ENCODE measurements at regions not wholly inside any gene's neighbourhood (a gene's known extent, or its start where the extent isn't known, plus 50 kb on each side); places are given as distances from the start of the nearest gene placed in this dataset.

DNA sequence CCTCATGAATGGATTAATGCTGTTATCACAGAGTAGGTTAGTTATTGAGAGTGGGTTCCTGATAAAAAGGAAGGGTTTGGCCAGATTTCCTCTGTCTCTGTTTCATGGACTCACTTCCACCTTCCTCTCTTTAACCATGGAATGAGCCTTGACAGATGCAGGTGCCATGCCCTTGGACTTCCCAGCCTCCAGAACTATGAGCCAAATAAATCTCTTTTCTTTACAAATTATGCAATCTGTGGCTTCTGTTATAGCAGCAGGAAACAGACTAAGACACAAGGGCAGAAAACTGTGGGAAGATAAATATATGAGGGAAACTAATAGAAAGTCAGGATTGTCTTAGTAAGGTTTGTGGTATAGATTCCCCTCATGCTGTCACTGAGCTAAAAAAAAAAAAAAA lies 106.5 kb downstream of the QRSL1 start:
- CTCF ChIA-PET: interaction anchor here (0.7 kb wide), 1 partner anchor 531 kb away, joined by 3 read pairs; no protein-coding TSS in a partner anchor
- H3K9me2 ChIP-seq: no peaks in the 10 kb centered on the region
- POLR2A ChIA-PET: no interaction called here

More for the DNA sequence above, 106.5 kb downstream of the QRSL1 start:
- Histone ChIP-seq H3K27ac (ENCODE audit: low read depth in 2 of 2, low read length in 1 of 2) (no peak overlapping the region), H3K4me2 (no peak overlapping the region), H3K79me2 (ENCODE audit: insufficient read depth) (no peaks in the 10 kb centered on the region), H3K9ac (no peak overlapping the region), H3K4me1 (ENCODE audit: control insufficient read depth in 1 of 2, insufficient read depth in 2 of 2, low read depth in 1 of 2, low read length in 1 of 2) (no peaks in the 10 kb centered on the region), H3K9me3 (no peaks in the 10 kb centered on the region; the same call in 1 of the 2 replicates), H3K27me3 (ENCODE audit: insufficient read depth) (no peaks in the 10 kb centered on the region), H3K36me3 (replicated peaks in 1 of 2; ENCODE audit: control insufficient read depth in 1 of 2, insufficient read depth in 2 of 2, low read length in 1 of 2) (no peaks in the 10 kb centered on the region), H2AFZ (ENCODE audit: low read depth) (no peak overlapping the region), H3F3A (replicated peaks; ENCODE audit: insufficient read depth) (no peaks in the 10 kb centered on the region), H3K4me3 (ENCODE audit: low read depth in 2 of 2, low read length in 1 of 2) (no peak overlapping the region), H4K20me1 (ENCODE audit: insufficient read depth) (no peaks in the 10 kb centered on the region)
- TF ChIP-seq, protein P1, sequence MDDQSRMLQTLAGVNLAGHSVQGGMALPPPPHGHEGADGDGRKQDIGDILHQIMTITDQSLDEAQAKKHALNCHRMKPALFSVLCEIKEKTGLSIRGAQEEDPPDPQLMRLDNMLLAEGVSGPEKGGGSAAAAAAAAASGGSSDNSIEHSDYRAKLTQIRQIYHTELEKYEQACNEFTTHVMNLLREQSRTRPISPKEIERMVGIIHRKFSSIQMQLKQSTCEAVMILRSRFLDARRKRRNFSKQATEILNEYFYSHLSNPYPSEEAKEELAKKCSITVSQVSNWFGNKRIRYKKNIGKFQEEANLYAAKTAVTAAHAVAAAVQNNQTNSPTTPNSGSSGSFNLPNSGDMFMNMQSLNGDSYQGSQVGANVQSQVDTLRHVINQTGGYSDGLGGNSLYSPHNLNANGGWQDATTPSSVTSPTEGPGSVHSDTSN (IDR thresholded peaks at IDR 0.05): no peak
- TF ChIP-seq NFIC (IDR thresholded peaks at IDR 0.05; ENCODE audit: borderline replicate concordance) (no peak), POLR2AphosphoS5 (IDR thresholded peaks at IDR 0.05; ENCODE audit: low read depth, low read length) (no peak), ELF1 (IDR thresholded peaks at IDR 0.05) (no peak), YY1 (IDR thresholded peaks at IDR 0.05; ENCODE audit: low read depth) (no peak), EP300 (IDR thresholded peaks at IDR 0.05; ENCODE audit: borderline replicate concordance in 1 of 2, low read depth in 1 of 2, low read length in 1 of 2) (no peak), CHD2 (IDR thresholded peaks at IDR 0.05; ENCODE audit: low read length, partially characterized antibody) (no peak), MXI1 (IDR thresholded peaks at IDR 0.05; ENCODE audit: low read depth, low read length) (no peak), RFX5 (IDR thresholded peaks at IDR 0.05; ENCODE audit: low read length) (no peak), NRF1 (IDR thresholded peaks at IDR 0.05; ENCODE audit: low read depth, low read length) (no peak), RCOR1 (IDR thresholded peaks at IDR 0.05; ENCODE audit: low read length) (no peak), JUND (IDR thresholded peaks at IDR 0.05) (no peak)
- TF ChIP-seq, protein P2, sequence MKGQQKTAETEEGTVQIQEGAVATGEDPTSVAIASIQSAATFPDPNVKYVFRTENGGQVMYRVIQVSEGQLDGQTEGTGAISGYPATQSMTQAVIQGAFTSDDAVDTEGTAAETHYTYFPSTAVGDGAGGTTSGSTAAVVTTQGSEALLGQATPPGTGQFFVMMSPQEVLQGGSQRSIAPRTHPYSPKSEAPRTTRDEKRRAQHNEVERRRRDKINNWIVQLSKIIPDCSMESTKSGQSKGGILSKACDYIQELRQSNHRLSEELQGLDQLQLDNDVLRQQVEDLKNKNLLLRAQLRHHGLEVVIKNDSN (IDR thresholded peaks at IDR 0.05; ENCODE audit: borderline replicate concordance, low read depth): no peak
- TF ChIP-seq, protein P3, sequence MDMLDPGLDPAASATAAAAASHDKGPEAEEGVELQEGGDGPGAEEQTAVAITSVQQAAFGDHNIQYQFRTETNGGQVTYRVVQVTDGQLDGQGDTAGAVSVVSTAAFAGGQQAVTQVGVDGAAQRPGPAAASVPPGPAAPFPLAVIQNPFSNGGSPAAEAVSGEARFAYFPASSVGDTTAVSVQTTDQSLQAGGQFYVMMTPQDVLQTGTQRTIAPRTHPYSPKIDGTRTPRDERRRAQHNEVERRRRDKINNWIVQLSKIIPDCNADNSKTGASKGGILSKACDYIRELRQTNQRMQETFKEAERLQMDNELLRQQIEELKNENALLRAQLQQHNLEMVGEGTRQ (IDR thresholded peaks at IDR 0.05; ENCODE audit: borderline replicate concordance, low read depth, low read length): no peak
- TF ChIP-seq, protein P4, sequence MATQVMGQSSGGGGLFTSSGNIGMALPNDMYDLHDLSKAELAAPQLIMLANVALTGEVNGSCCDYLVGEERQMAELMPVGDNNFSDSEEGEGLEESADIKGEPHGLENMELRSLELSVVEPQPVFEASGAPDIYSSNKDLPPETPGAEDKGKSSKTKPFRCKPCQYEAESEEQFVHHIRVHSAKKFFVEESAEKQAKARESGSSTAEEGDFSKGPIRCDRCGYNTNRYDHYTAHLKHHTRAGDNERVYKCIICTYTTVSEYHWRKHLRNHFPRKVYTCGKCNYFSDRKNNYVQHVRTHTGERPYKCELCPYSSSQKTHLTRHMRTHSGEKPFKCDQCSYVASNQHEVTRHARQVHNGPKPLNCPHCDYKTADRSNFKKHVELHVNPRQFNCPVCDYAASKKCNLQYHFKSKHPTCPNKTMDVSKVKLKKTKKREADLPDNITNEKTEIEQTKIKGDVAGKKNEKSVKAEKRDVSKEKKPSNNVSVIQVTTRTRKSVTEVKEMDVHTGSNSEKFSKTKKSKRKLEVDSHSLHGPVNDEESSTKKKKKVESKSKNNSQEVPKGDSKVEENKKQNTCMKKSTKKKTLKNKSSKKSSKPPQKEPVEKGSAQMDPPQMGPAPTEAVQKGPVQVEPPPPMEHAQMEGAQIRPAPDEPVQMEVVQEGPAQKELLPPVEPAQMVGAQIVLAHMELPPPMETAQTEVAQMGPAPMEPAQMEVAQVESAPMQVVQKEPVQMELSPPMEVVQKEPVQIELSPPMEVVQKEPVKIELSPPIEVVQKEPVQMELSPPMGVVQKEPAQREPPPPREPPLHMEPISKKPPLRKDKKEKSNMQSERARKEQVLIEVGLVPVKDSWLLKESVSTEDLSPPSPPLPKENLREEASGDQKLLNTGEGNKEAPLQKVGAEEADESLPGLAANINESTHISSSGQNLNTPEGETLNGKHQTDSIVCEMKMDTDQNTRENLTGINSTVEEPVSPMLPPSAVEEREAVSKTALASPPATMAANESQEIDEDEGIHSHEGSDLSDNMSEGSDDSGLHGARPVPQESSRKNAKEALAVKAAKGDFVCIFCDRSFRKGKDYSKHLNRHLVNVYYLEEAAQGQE (IDR thresholded peaks at IDR 0.05; ENCODE audit: low read depth, low read length): no peak
- TF ChIP-seq, protein P5, sequence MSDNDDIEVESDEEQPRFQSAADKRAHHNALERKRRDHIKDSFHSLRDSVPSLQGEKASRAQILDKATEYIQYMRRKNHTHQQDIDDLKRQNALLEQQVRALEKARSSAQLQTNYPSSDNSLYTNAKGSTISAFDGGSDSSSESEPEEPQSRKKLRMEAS (IDR thresholded peaks at IDR 0.05; ENCODE audit: low read depth): no peak
- no peak for DNase-seq
